CD14-positive monocyte (primary cell): ENCODE measurements at regions not wholly inside any gene's neighbourhood (a gene's known extent, or its start where the extent isn't known, plus 50 kb on each side); places are given as distances from the start of the nearest gene placed in this dataset.

Experiments used
- DNase-seq, 3 donors: peaks; one replicate each; pipeline ENCODE4 v3.0.0-alpha.2; 2011 to 2022
- H2AFZ ChIP-seq: 2 replicates; pipeline ENCODE4 v1.6.0; 2012; ENCODE audit warnings: mild to moderate bottlenecking, low read depth, low read length, inconsistent platforms; ENCODE audit not compliant: insufficient read depth, poor library complexity, severe bottlenecking
- H3K27ac ChIP-seq, 2 donors: 1 replicate in 1 of 2; 2 replicates in 1 of 2; pipeline ENCODE4 v1.5.1; 2012 to 2013; ENCODE audit warnings: low read length in 2 of 2, control low read depth in 1 of 2, inconsistent platforms in 1 of 2, low read depth in 1 of 2, mild to moderate bottlenecking in 1 of 2
- H3K27me3 ChIP-seq, 2 donors: one replicate each; pipeline versions ENCODE4 v1.6.0 to v1.6.1; 2011 to 2013; ENCODE audit warnings: low read length in 2 of 2; ENCODE audit not compliant: control insufficient read depth in 2 of 2, insufficient read depth in 2 of 2
- H3K36me3 ChIP-seq, 2 donors: replicated peaks in 1 of 2; 1 replicate in 1 of 2; 2 replicates in 1 of 2; pipeline versions ENCODE4 v1.5.1 to v1.6.1; 2012 to 2013; ENCODE audit warnings: low read length in 2 of 2, control low read depth in 1 of 2, inconsistent platforms in 1 of 2, mild to moderate bottlenecking in 1 of 2; ENCODE audit not compliant: insufficient read depth in 2 of 2, control insufficient read depth in 1 of 2
- H3K4me1 ChIP-seq, 2 donors: 1 replicate in 1 of 2; 2 replicates in 1 of 2; pipeline versions ENCODE4 v1.5.1 to v1.6.1; 2012 to 2013; ENCODE audit warnings: low read length in 2 of 2, control low read depth in 1 of 2, inconsistent platforms in 1 of 2, mild to moderate bottlenecking in 1 of 2, moderate library complexity in 1 of 2; ENCODE audit not compliant: insufficient read depth in 2 of 2, control insufficient read depth in 1 of 2
- H3K4me2 ChIP-seq: replicated peaks from 2 replicates; pipeline ENCODE3; 2012; ENCODE audit warnings: low read length, moderate library complexity, mild to moderate bottlenecking; ENCODE audit not compliant: poor library complexity, severe bottlenecking; ENCODE audit errors: extremely low read depth
- H3K4me3 ChIP-seq, 3 experiments: fragments of 200-600 bp in 1 of 3; sonication (generic) in 1 of 3; replicated peaks in 1 of 3; 1 replicate in 2 of 3; 2 replicates in 1 of 3; pipeline ENCODE4 v1.5.1; 2011 to 2013; ENCODE audit warnings: low read length in 3 of 3, mild to moderate bottlenecking in 3 of 3, control low read depth in 2 of 3, low read depth in 2 of 3, inconsistent platforms in 1 of 3, moderate library complexity in 1 of 3
- H3K79me2 ChIP-seq: 2 replicates; pipeline ENCODE4 v1.6.0; 2012; ENCODE audit warnings: mild to moderate bottlenecking, control low read depth, inconsistent platforms, low read length, moderate library complexity; ENCODE audit not compliant: insufficient read depth
- H3K9ac ChIP-seq: 2 replicates; pipeline ENCODE4 v1.6.0; 2017; ENCODE audit warnings: low read length, mild to moderate bottlenecking; ENCODE audit not compliant: insufficient read depth, poor library complexity, severe bottlenecking
- H3K9me3 ChIP-seq, 2 donors: replicated peaks in 1 of 2; 1 replicate in 1 of 2; 2 replicates in 1 of 2; pipeline versions ENCODE4 v1.5.1 to v1.6.1; 2012 to 2013; ENCODE audit warnings: low read length in 2 of 2, control low read depth in 1 of 2; ENCODE audit not compliant: control insufficient read depth in 1 of 2, insufficient read depth in 1 of 2
- H4K20me1 ChIP-seq: 2 replicates; pipeline ENCODE4 v1.6.0; 2012; ENCODE audit warnings: mild to moderate bottlenecking, low read length, control low read depth, moderate library complexity; ENCODE audit not compliant: insufficient read depth
- H3K27ac Mint-ChIP-seq, 7 donors: one replicate each; pipeline ENCODE4 v1.8.0; 2020; ENCODE audit warnings: mild to moderate bottlenecking in 7 of 7, mixed read lengths in 7 of 7, moderate library complexity in 6 of 7, inconsistent platforms in 2 of 7
- H3K27me3 Mint-ChIP-seq, 3 donors: one replicate each; pipeline ENCODE4 v1.8.0; 2021 to 2022; ENCODE audit warnings: low read depth in 3 of 3, mild to moderate bottlenecking in 3 of 3, mixed read lengths in 3 of 3, moderate library complexity in 3 of 3, inconsistent platforms in 1 of 3
- H3K36me3 Mint-ChIP-seq, 2 donors: one replicate each; pipeline ENCODE4 v1.8.0; 2020; ENCODE audit warnings: mixed read lengths in 2 of 2, inconsistent platforms in 1 of 2, mild to moderate bottlenecking in 1 of 2
- H3K4me1 Mint-ChIP-seq: one replicate; pipeline ENCODE4 v1.8.0; 2020; ENCODE audit warnings: mild to moderate bottlenecking, mixed read lengths
- H3K4me3 Mint-ChIP-seq, 2 donors: one replicate each; pipeline ENCODE4 v1.8.0; 2020; ENCODE audit warnings: mild to moderate bottlenecking in 2 of 2, mixed read lengths in 2 of 2, moderate library complexity in 1 of 2
- H3K9me3 Mint-ChIP-seq, 7 donors: one replicate each; pipeline ENCODE4 v1.8.0; 2020 to 2022; ENCODE audit warnings: mixed read lengths in 7 of 7, mild to moderate bottlenecking in 6 of 7, moderate library complexity in 6 of 7, inconsistent platforms in 2 of 7
- CTCF ChIP-seq: fragments of 200-600 bp; IDR thresholded peaks from one replicate; pipeline ENCODE4 v1.8.0; 2022; ENCODE audit warnings: antibody characterized with exemption, mild to moderate bottlenecking
- WGBS: methylation state at CpG from one replicate; pipeline ENCODE4 v1.1.5; 2013; ENCODE audit warnings: missing lambda C conversion rate; ENCODE audit not compliant: insufficient coverage; 5-methylcytosine and 5-hydroxymethylcytosine counted together
- intact Hi-C, 2 donors: fragments of 100-400 bp; cut with micrococcal nuclease; formaldehyde crosslinking; loops; one replicate each; pipeline versions ENCODE4 v1.15.0 to v1.15.1; 2023

GRCh38 chr13:69524459-69525150, 583.0 kb upstream of the ATXN8OS start:
- Histone ChIP-seq H3K4me3 (no peak overlapping the region), H2AFZ (no peak overlapping the region), H3K36me3 (no peaks in the 10 kb centered on the region), H3K9me3 (no peaks in the 10 kb centered on the region), H3K4me1 (no peaks in the 10 kb centered on the region), H3K79me2 (no peaks in the 10 kb centered on the region), H3K9ac (no peak overlapping the region), H4K20me1 (no peaks in the 10 kb centered on the region), H3K27me3 (no peaks in the 10 kb centered on the region), H3K27ac (no peak overlapping the region), H3K4me2 (no peak overlapping the region)
- intact Hi-C loops: no loop called here
- Mint-ChIP-seq H3K27me3 (no peaks in the 10 kb centered on the region), H3K4me1 (no peaks in the 10 kb centered on the region), H3K36me3 (no peaks in the 10 kb centered on the region), H3K4me3 (no peak overlapping the region), H3K9me3 (no peaks in the 10 kb centered on the region), H3K27ac (no peak overlapping the region)
- no CpG with 5 or more reads among the region's 2 CpGs for WGBS
- DNase-seq: no peak
- no peak for TF ChIP-seq CTCF

- no peak overlapping the region for H3K4me3 ChIP-seq
- H3K27me3 ChIP-seq: no peaks in the 10 kb centered on the region
- no peaks in the 10 kb centered on the region for H3K4me1 ChIP-seq
- Mint-ChIP-seq H3K9me3 (peaks cover 0 to 11% (median 0%) of the 10 kb centered on the region in 7 donors), H3K36me3 (no peaks in the 10 kb centered on the region), H3K27me3 (peaks cover 0 to 2% (median 0%) of the 10 kb centered on the region in 3 donors), H3K27ac (no peak overlapping the region), H3K4me1 (no peaks in the 10 kb centered on the region), H3K4me3 (no peak overlapping the region)
- no peak overlapping the region for H3K9ac ChIP-seq
- no peak overlapping the region for H2AFZ ChIP-seq
- no peak overlapping the region for H3K27ac ChIP-seq
- no peak for TF ChIP-seq CTCF
- intact Hi-C loops: no loop called here
- no peaks in the 10 kb centered on the region for H4K20me1 ChIP-seq
- H3K36me3 ChIP-seq: no peaks in the 10 kb centered on the region
- H3K9me3 ChIP-seq: peaks cover 0 to 11% of the 10 kb centered on the region in 2 donors
- DNase-seq: no peak
- no peak overlapping the region for H3K4me2 ChIP-seq
- no peaks in the 10 kb centered on the region for H3K79me2 ChIP-seq
- WGBS: no CpG with 5 or more reads among the region's 2 CpGs
Observed at GRCh38 chr13:69496981-69497380, 610.6 kb upstream of the ATXN8OS start.
